ENCODE measurements at regions not wholly inside any gene's neighbourhood (a gene's known extent, or its start where the extent isn't known, plus 50 kb on each side); places are given as distances from the start of the nearest gene placed in this dataset.

DNA sequence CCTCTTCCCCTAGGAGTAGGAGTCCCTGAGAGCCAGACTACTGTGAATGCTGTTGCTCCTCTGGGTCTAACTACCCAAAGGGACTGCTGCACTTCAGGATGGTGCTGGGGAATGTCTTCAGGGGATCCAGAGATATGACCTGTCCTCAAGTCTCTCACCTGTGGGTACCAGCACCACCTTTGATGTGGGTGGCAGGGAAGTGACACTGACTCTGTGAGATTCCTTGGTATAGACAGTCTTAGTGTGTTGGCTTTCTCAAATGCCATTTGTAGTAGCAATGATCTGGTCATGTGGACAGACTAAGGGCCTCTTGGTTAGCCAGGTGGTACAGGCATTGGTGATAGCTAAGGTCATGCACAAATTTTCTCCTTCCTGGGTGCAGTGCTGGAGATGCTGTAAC is 108.9 kb upstream of the ADAMTS3 start:
- no peak overlapping the region for H4K91ac ChIP-seq (ENCODE audit: insufficient read length, low read depth, low read length)
- H3K4ac ChIP-seq (ENCODE audit: low read depth, low read length), result no peak overlapping the region
- H4K8ac ChIP-seq (replicated peaks; ENCODE audit: insufficient read length, low read depth, low read length), result no peak overlapping the region
- no peaks in the 10 kb centered on the region for H3K36me3 Mint-ChIP-seq (ENCODE audit: insufficient read depth in 1 of 3, low read depth in 3 of 3)
- H3K27me3 Mint-ChIP-seq (ENCODE audit: low read depth), result peaks cover 1% of the 10 kb centered on the region; the same call in 1 of the 2 replicates
- H3K4me2 ChIP-seq (ENCODE audit: insufficient read depth, insufficient read length, low read length), result no peak overlapping the region
- H3K79me1 ChIP-seq (ENCODE audit: insufficient read depth, low read depth, low read length, poor library complexity, severe bottlenecking), result no peaks in the 10 kb centered on the region
- H3K27me3 ChIP-seq (ENCODE audit: insufficient read depth, low read length), result no peaks in the 10 kb centered on the region
- H3K23me2 ChIP-seq (ENCODE audit: insufficient read length, low read depth, low read length, poor library complexity, severe bottlenecking), result no peaks in the 10 kb centered on the region
- no peak overlapping the region for H3T11ph ChIP-seq (ENCODE audit: low read length)
- H3K4me3 Mint-ChIP-seq, result no peak overlapping the region
- H3K27ac ChIP-seq (ENCODE audit: insufficient read length, low read depth, low read length), result no peak overlapping the region
- H3K79me2 ChIP-seq (ENCODE audit: insufficient read depth, low read length), result no peaks in the 10 kb centered on the region
- H3K4me1 Mint-ChIP-seq, result peaks cover 3 to 4% of the 10 kb centered on the region in 2 experiments; a peak in 3 of 4 replicates
- H3K23ac ChIP-seq (ENCODE audit: insufficient read length, low read depth, low read length), result no peak overlapping the region
- H2BK20ac ChIP-seq (ENCODE audit: low read depth, low read length, poor library complexity, severe bottlenecking), result no peak overlapping the region
- H4K20me1 ChIP-seq (ENCODE audit: control insufficient read depth, insufficient read depth, insufficient read length), result no peaks in the 10 kb centered on the region
- no peak for TF ChIP-seq CTCF (conservative IDR thresholded peaks at IDR 0.05)
- H2BK120ac ChIP-seq (ENCODE audit: low read depth, low read length, poor library complexity, severe bottlenecking), result no peak overlapping the region
- no peak overlapping the region for H2AK5ac ChIP-seq (ENCODE audit: insufficient read length, low read length)
- no peak overlapping the region for H2BK12ac ChIP-seq (ENCODE audit: insufficient read length, low read depth, low read length)
- H2BK15ac ChIP-seq (ENCODE audit: low read depth, low read length), result no peak overlapping the region
- H2BK5ac ChIP-seq (ENCODE audit: insufficient read length, low read length), result no peak overlapping the region
- no peak overlapping the region for H3K27ac Mint-ChIP-seq
- no peak overlapping the region for H3K9ac ChIP-seq (ENCODE audit: extremely low read depth, insufficient read length, low read length)
- peaks cover 0 to 4% of the 10 kb centered on the region in 2 experiments; a peak in 1 of 5 replicates for H3K9me3 Mint-ChIP-seq
- no peak for DNase-seq
- H2AFZ ChIP-seq (ENCODE audit: low read length), result no peak overlapping the region
- H3K14ac ChIP-seq (ENCODE audit: insufficient read depth, low read length), result no peak overlapping the region
- H3K18ac ChIP-seq (ENCODE audit: insufficient read length, low read depth, low read length), result no peak overlapping the region
- no peaks in the 10 kb centered on the region for H3K9me3 ChIP-seq (ENCODE audit: control insufficient read depth, low read depth, low read length)
- H4K5ac ChIP-seq (ENCODE audit: insufficient read length, low read depth, low read length), result no peak overlapping the region
- H3K4me1 ChIP-seq (ENCODE audit: insufficient read depth, low read length), result peaks cover 2% of the 10 kb centered on the region; the same call in 1 of the 2 replicates
- H3K56ac ChIP-seq (ENCODE audit: insufficient read length, low read depth, low read length), result no peak overlapping the region

Measured in H9 (cell line).